K562 (cell line): ENCODE measurements at regions not wholly inside any gene's neighbourhood (a gene's known extent, or its start where the extent isn't known, plus 50 kb on each side); places are given as distances from the start of the nearest gene placed in this dataset.

Experiments used
- ARID3A ChIP-seq: IDR thresholded peaks from 2 replicates; pipeline ENCODE4 v1.6.1; 2012; ENCODE audit warnings: low read depth, low read length, improper control_type of control experiment, borderline replicate concordance
- BACH1 ChIP-seq: fragments of 200-800 bp; sonication (Bioruptor generic); IDR thresholded peaks from 2 replicates; pipeline ENCODE4 v1.6.1; 2016; ENCODE audit warnings: missing genetic modification characterization, missing compliant biosample characterization
- DPF2 ChIP-seq: fragments of 450-650 bp; IDR thresholded peaks from 2 replicates; pipeline ENCODE4 v1.6.1; 2016
- ELF1 ChIP-seq: fragments of 200-800 bp; sonication (Bioruptor generic); IDR thresholded peaks from 2 replicates; pipeline ENCODE4 v1.6.1; 2016; ENCODE audit warnings: missing genetic modification characterization, missing compliant biosample characterization
- MYC ChIP-seq, 2 experiments: fragments of 250-450 bp in 1 of 2; sonication (Bioruptor Pico) in 1 of 2; IDR thresholded peaks; 2 replicates each; pipeline versions ENCODE4 v1.5.1 to v1.6.1; 2012 to 2021; ENCODE audit warnings: low read depth in 2 of 2, borderline replicate concordance in 1 of 2, improper control_type of control experiment in 1 of 2, low read length in 1 of 2, mild to moderate bottlenecking in 1 of 2, moderate library complexity in 1 of 2
- NR0B1 ChIP-seq: fragments of 450-650 bp; IDR thresholded peaks from one replicate; pipeline ENCODE4 v1.6.1; 2018; ENCODE audit warnings: mild to moderate bottlenecking, moderate library complexity; ENCODE audit not compliant: partially characterized antibody
- RBM25 ChIP-seq: fragments of 200-400 bp; formaldehyde crosslinking; IDR thresholded peaks from 2 replicates; pipeline ENCODE4 v1.6.1; 2018; ENCODE audit warnings: low read length, low read depth, moderate library complexity; ENCODE audit not compliant: severe bottlenecking
- SMARCE1 ChIP-seq: fragments of 450-650 bp; IDR thresholded peaks from 2 replicates; pipeline ENCODE4 v1.7.1; 2016; ENCODE audit warnings: mild to moderate bottlenecking
- THAP12 ChIP-seq: fragments of 250-450 bp; sonication (Bioruptor Pico); IDR thresholded peaks from 2 replicates; pipeline ENCODE4 v1.9.0; 2021; ENCODE audit warnings: mild to moderate bottlenecking, inconsistent platforms
- ZBTB40 ChIP-seq, 2 experiments: fragments of 450-650 bp in 1 of 2; sonication (generic) in 1 of 2; formaldehyde crosslinking in 1 of 2; IDR thresholded peaks; 2 replicates each; pipeline versions ENCODE4 v1.7.1 to v1.9.0; 2016 to 2022; ENCODE audit warnings: inconsistent platforms in 1 of 2, mild to moderate bottlenecking in 1 of 2, missing genetic modification reagents in 1 of 2
- ZNF717 ChIP-seq: fragments of 250-450 bp; sonication (Bioruptor Pico); IDR thresholded peaks from 2 replicates; pipeline ENCODE4 v1.5.0; 2021
- ZNF778 ChIP-seq: fragments of 450-650 bp; formaldehyde crosslinking; IDR thresholded peaks from 2 replicates; pipeline ENCODE4 v1.4.0; 2020; ENCODE audit warnings: mild to moderate bottlenecking, moderate library complexity

- TF ChIP-seq THAP12 (no peak), DPF2 (0 out of 2 replicates have a peak, but pooled peaks have one; percentile 11), NR0B1 (no peak), RBM25 (peak; percentile 16), SMARCE1 (0 out of 2 replicates have a peak, but pooled peaks have one; percentile 15), BACH1 (peak; percentile 29; the same call in 1 of the 2 replicates), ZNF778 (CRISPR knock-in tag) (no peak), ZNF717 (no peak), ELF1 (tag) (peak; percentile 46; the same call in 1 of the 2 replicates), ARID3A (peak; percentile 78; the same call in 1 of the 2 replicates), MYC (IDR thresholded peaks at IDR 0.05; ENCODE audit: low read depth, low read length) (no peak), MYC (CRISPR knock-in tag; IDR thresholded peaks at IDR 0.05; ENCODE audit: borderline replicate concordance, low read depth) (no peak), ZBTB40 (IDR thresholded peaks at IDR 0.05) (peak; percentile 42; the same call in 1 of the 2 replicates), ZBTB40 (CRISPR knock-in tag; IDR thresholded peaks at IDR 0.05) (no peak)
Measured at GRCh38 chr7:25861601-25862260, 290.3 kb upstream of the NFE2L3 start (continued).
